OCI-LY7 (cell line): ENCODE measurements at regions not wholly inside any gene's neighbourhood (a gene's known extent, or its start where the extent isn't known, plus 50 kb on each side); places are given as distances from the start of the nearest gene placed in this dataset.

Experiments used
- BruUV-seq: library from RNA; stranded (reverse); fragments of 400-500 nt; replicated peaks from 2 replicates; lab custom pipeline; 2021; lab: Mats Ljungman, UMichigan
- CTCF ChIA-PET: fragments of 300-600 bp; sonication (Branson Sonifier 250); formaldehyde crosslinking; loops from one replicate; lab custom pipeline; 2022; ENCODE audit warnings: antibody characterized with exemption; ENCODE audit not compliant: unreplicated experiment; lab: Charles Lee
- POLR2A ChIA-PET: fragments of 300-600 bp; sonication (Branson Sonifier 250); formaldehyde crosslinking; loops from one replicate; lab custom pipeline; 2022; ENCODE audit warnings: antibody characterized with exemption; lab: Charles Lee
- DNase-seq: peaks from one replicate; pipeline ENCODE4 v3.0.0-alpha.2; 2015; ENCODE audit warnings: low spot score
- H2AFZ ChIP-seq: fragments of 200-600 bp; sonication (generic), shearing (Covaris generic); 2 replicates; pipeline ENCODE4 v1.6.1; 2014; ENCODE audit warnings: mild to moderate bottlenecking, antibody characterized with exemption, low read length, moderate library complexity
- H3K27ac ChIP-seq: fragments of 200-600 bp; sonication (generic); 2 replicates; pipeline ENCODE4 v1.5.1; 2014; ENCODE audit warnings: mixed run types, low read depth, mild to moderate bottlenecking, moderate library complexity, low read length, inconsistent platforms; ENCODE audit not compliant: poor library complexity, severe bottlenecking
- H3K36me3 ChIP-seq: fragments of 200-600 bp; sonication (generic); 2 replicates; pipeline ENCODE4 v1.6.1; 2014; ENCODE audit warnings: mild to moderate bottlenecking, antibody characterized with exemption, low read length, moderate library complexity, mixed read lengths; ENCODE audit not compliant: insufficient read depth
- H3K4me1 ChIP-seq: fragments of 200-600 bp; sonication (generic); 2 replicates; pipeline ENCODE4 v1.5.1; 2014; ENCODE audit warnings: mild to moderate bottlenecking, low read length; ENCODE audit not compliant: insufficient read depth, poor library complexity, severe bottlenecking
- H3K4me2 ChIP-seq: fragments of 200-600 bp; sonication (generic); 2 replicates; pipeline ENCODE4 v1.6.1; 2014; ENCODE audit warnings: mild to moderate bottlenecking, low read length
- H3K4me3 ChIP-seq: fragments of 200-600 bp; sonication (generic); 2 replicates; pipeline ENCODE4 v1.5.1; 2014; ENCODE audit warnings: mild to moderate bottlenecking, low read depth, low read length; ENCODE audit not compliant: poor library complexity, severe bottlenecking
- H3K79me2 ChIP-seq: fragments of 200-600 bp; sonication (generic); 2 replicates; pipeline ENCODE4 v1.6.1; 2016; ENCODE audit warnings: low read depth, mild to moderate bottlenecking, low read length, moderate library complexity, mixed read lengths; ENCODE audit not compliant: insufficient read depth
- H3K9me2 ChIP-seq: fragments of 200-600 bp; sonication (generic); 2 replicates; pipeline ENCODE4 v1.6.1; 2016; ENCODE audit warnings: mild to moderate bottlenecking, low read length, mixed read lengths; ENCODE audit not compliant: insufficient read depth
- H3K9me3 ChIP-seq: fragments of 200-600 bp; sonication (generic); 2 replicates; pipeline ENCODE4 v1.6.1; 2014; ENCODE audit warnings: mild to moderate bottlenecking, mixed run types, low read length, mixed read lengths
- H4K20me1 ChIP-seq: fragments of 200-600 bp; sonication (generic); 2 replicates; pipeline ENCODE4 v1.6.1; 2014; ENCODE audit warnings: mild to moderate bottlenecking, antibody characterized with exemption, low read length, moderate library complexity, mixed read lengths; ENCODE audit not compliant: insufficient read depth
- CTCF ChIP-seq: fragments of 200-600 bp; sonication (generic); conservative IDR thresholded peaks from 2 replicates; pipeline ENCODE4 v1.5.1; 2014; ENCODE audit warnings: mild to moderate bottlenecking, antibody characterized with exemption, low read length, moderate library complexity, mixed read lengths
- EZH2phosphoT487 ChIP-seq: fragments of 200-600 bp; sonication (generic); IDR thresholded peaks from 2 replicates; pipeline ENCODE4 v1.6.1; 2018; ENCODE audit warnings: low read depth, borderline replicate concordance, mild to moderate bottlenecking, mixed run types, antibody characterized with exemption, low read length, moderate library complexity, mixed read lengths
- intact Hi-C: fragments of 100-400 bp; cut with micrococcal nuclease; formaldehyde crosslinking; loops from one replicate; pipeline ENCODE4 v1.10.0; 2022; ENCODE audit not compliant: unreplicated experiment

- no peaks in the 10 kb centered on the region for H3K4me1 ChIP-seq
- H3K36me3 ChIP-seq: no peaks in the 10 kb centered on the region
- H3K4me2 ChIP-seq: no peak overlapping the region
- no peaks in the 10 kb centered on the region for H3K9me2 ChIP-seq
- no peaks in the 10 kb centered on the region for H4K20me1 ChIP-seq
- no peak overlapping the region for H3K27ac ChIP-seq
- TF ChIP-seq CTCF: no peak
- TF ChIP-seq EZH2phosphoT487: no peak
- no TSS peak for BruUV-seq
- intact Hi-C loops: no loop called here
- no peak overlapping the region for H2AFZ ChIP-seq
- H3K4me3 ChIP-seq: no peak overlapping the region
- ChIA-PET POLR2A (interaction anchor here (0.6 kb wide), 1 partner anchor 327 kb away, joined by 3 read pairs; no protein-coding TSS in a partner anchor), CTCF (no interaction called here)
- H3K9me3 ChIP-seq: no peaks in the 10 kb centered on the region
- H3K79me2 ChIP-seq: no peaks in the 10 kb centered on the region
- DNase-seq: no peak
Measured at GRCh38 chr6:144990784-144991183, 705.6 kb downstream of the UTRN start.

GRCh38 chr6:144993870-144994269 lies 708.7 kb downstream of the UTRN start:
- POLR2A ChIA-PET: interaction anchor here (0.6 kb wide), 1 partner anchor 217 kb away, joined by 3 read pairs; no protein-coding TSS in a partner anchor
- Histone ChIP-seq H4K20me1 (no peaks in the 10 kb centered on the region), H3K36me3 (no peaks in the 10 kb centered on the region), H3K4me3 (no peak overlapping the region), H3K27ac (no peak overlapping the region), H3K9me3 (no peaks in the 10 kb centered on the region), H3K4me1 (no peaks in the 10 kb centered on the region), H3K9me2 (no peaks in the 10 kb centered on the region), H3K4me2 (no peak overlapping the region), H2AFZ (no peak overlapping the region), H3K79me2 (no peaks in the 10 kb centered on the region)
- intact Hi-C loops: no loop called here
- TF ChIP-seq CTCF (no peak), EZH2phosphoT487 (no peak)
- no TSS peak for BruUV-seq
- CTCF ChIA-PET: no interaction called here
- no peak for DNase-seq

GRCh38 chr6:144997996-144998395 lies 712.9 kb downstream of the UTRN start:
- no peak overlapping the region for H3K4me2 ChIP-seq
- ChIA-PET POLR2A (interaction anchor here (0.6 kb wide), 1 partner anchor 270 kb away, joined by 3 read pairs; no protein-coding TSS in a partner anchor), CTCF (no interaction called here)
- H4K20me1 ChIP-seq: no peaks in the 10 kb centered on the region
- H3K4me3 ChIP-seq: no peak overlapping the region
- H3K9me3 ChIP-seq: no peaks in the 10 kb centered on the region
- H3K4me1 ChIP-seq: no peaks in the 10 kb centered on the region
- BruUV-seq: no TSS peak
- no peak overlapping the region for H2AFZ ChIP-seq
- H3K9me2 ChIP-seq: no peaks in the 10 kb centered on the region
- no peak for DNase-seq
- H3K79me2 ChIP-seq: no peaks in the 10 kb centered on the region
- intact Hi-C loops: no loop called here
- H3K36me3 ChIP-seq: no peaks in the 10 kb centered on the region
- TF ChIP-seq EZH2phosphoT487: no peak
- no peak for TF ChIP-seq CTCF
- H3K27ac ChIP-seq: no peak overlapping the region
